ENCODE measurements at regions not wholly inside any gene's neighbourhood (a gene's known extent, or its start where the extent isn't known, plus 50 kb on each side); places are given as distances from the start of the nearest gene placed in this dataset.

- DNase-seq (ENCODE audit: low spot score) = no peak
- no peak overlapping the region for H3K27ac ChIP-seq
- TF ChIP-seq, protein P1, sequence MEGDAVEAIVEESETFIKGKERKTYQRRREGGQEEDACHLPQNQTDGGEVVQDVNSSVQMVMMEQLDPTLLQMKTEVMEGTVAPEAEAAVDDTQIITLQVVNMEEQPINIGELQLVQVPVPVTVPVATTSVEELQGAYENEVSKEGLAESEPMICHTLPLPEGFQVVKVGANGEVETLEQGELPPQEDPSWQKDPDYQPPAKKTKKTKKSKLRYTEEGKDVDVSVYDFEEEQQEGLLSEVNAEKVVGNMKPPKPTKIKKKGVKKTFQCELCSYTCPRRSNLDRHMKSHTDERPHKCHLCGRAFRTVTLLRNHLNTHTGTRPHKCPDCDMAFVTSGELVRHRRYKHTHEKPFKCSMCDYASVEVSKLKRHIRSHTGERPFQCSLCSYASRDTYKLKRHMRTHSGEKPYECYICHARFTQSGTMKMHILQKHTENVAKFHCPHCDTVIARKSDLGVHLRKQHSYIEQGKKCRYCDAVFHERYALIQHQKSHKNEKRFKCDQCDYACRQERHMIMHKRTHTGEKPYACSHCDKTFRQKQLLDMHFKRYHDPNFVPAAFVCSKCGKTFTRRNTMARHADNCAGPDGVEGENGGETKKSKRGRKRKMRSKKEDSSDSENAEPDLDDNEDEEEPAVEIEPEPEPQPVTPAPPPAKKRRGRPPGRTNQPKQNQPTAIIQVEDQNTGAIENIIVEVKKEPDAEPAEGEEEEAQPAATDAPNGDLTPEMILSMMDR (IDR thresholded peaks at IDR 0.05) = no peak
- no peak overlapping the region for H3K4me3 ChIP-seq
These were observed 173.2 kb upstream of the ARL4C start for GRCh38 chr2:234670052-234670451.

- H3K4me3 ChIP-seq = no peak overlapping the region
- H3K27ac ChIP-seq = no peak overlapping the region
- TF ChIP-seq, protein P1 (IDR thresholded peaks at IDR 0.05) = no peak
- no peak for DNase-seq (ENCODE audit: low spot score)
These were observed 172.7 kb upstream of the ARL4C start for GRCh38 chr2:234669621-234670020.

DNA sequence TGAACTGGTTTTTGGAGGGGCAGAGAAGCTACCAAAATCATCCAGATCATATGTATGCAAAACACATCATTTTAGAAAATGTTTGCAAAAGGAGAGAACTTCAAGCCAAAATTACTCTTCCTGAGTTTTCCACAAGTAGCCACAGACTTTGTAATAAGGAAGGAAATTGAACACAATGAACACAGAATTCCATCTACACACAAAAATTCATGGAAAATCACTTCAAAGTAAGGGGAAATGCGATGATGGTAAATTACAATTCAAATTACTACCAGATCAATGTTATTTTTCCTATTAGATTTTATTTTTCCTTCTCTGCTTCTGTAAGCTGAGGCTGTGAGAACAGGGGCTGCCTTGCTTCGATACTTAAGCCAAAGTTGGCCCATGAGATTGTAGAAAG lies 172.1 kb upstream of the ARL4C start:
- DNase-seq (ENCODE audit: low spot score) = no peak

DNA sequence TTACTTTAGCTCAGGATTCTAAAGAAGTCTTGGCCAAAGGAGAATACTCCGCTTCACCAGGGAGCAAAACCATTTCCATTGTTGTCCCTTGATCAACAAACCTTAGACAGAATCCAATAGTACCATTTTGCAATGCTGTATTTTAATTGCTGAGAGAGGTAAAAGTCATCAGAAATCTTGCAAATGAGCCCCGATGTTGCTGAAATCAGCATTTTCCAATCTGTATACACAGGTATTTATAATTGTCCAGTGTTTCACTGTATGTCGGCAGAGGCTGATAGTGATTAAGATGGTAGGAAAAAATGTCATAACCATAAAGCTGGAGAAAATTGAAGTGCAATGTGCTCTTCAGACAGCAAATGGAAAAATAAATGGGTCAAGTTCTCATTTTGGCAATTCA lies 170.0 kb upstream of the ARL4C start:
- Histone ChIP-seq H3K4me3 (no peak overlapping the region), H3K27ac (no peak overlapping the region)
- DNase-seq (ENCODE audit: low spot score) = no peak
- TF ChIP-seq, protein P1 (IDR thresholded peaks at IDR 0.05) = no peak

More for the DNA sequence above, 172.1 kb upstream of the ARL4C start:
- Histone ChIP-seq H3K27ac (no peak overlapping the region), H3K4me3 (no peak overlapping the region)
- TF ChIP-seq, protein P1 (IDR thresholded peaks at IDR 0.05) = no peak

DNA sequence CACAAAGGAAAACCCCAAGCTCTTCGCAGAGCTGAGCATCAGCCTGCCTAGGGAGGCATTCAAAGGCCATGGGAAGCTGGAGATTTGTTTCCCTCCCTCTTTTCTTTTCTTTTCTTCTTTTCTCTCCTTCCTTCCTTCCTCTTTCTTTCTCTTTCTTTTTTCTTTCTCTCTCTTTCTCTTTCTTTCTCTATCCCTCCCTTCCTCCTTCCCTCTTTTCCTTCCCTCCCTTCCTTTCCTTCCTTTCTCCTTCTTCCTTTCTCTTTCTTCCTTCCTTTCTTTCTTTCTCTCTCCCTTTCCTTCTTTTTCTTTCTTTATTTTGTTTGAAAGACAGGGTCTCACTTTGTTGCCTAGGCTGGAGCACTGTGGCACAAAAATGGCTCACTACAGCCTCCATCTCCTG lies 168.4 kb upstream of the ARL4C start:
- Histone ChIP-seq H3K27ac (no peak overlapping the region), H3K4me3 (no peak overlapping the region)
- no peak for DNase-seq (ENCODE audit: low spot score)
- TF ChIP-seq, protein P1 (IDR thresholded peaks at IDR 0.05) = no peak

- TF ChIP-seq, protein P1 (IDR thresholded peaks at IDR 0.05) = no peak
- DNase-seq (ENCODE audit: low spot score) = no peak
- H3K27ac ChIP-seq = no peak overlapping the region
- H3K4me3 ChIP-seq = no peak overlapping the region
These were observed 165.0 kb upstream of the ARL4C start for GRCh38 chr2:234661849-234662248.

DNA sequence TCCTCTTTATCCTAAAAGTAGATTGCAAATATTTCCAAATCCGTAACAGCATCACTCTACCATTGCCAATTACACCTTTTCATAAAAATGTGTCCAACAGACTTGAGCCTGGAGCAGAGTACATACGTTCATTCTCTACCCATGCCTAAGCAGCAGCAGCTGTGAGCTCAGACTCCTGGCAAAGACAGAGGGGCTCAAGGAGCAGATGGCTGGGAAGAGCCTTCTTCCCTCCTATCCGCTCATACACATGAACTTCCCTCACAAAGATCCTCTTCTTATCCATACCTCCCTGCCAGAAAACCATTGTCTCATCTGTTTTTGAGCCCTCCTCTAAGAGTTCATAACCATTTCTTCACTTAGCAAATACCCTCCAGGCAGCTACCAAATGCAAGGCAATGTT lies 164.3 kb upstream of the ARL4C start:
- TF ChIP-seq, protein P1 (IDR thresholded peaks at IDR 0.05) = no peak
- no peak for DNase-seq (ENCODE audit: low spot score)
- Histone ChIP-seq H3K4me3 (no peak overlapping the region), H3K27ac (no peak overlapping the region)

Data from coronary artery (tissue), 2 donors.